Panc1 (cell line): ENCODE measurements at regions not wholly inside any gene's neighbourhood (a gene's known extent, or its start where the extent isn't known, plus 50 kb on each side); places are given as distances from the start of the nearest gene placed in this dataset.

Experiments
- CTCF ChIP-seq: fragments of 450-650 bp; IDR thresholded peaks from 2 replicates; pipeline ENCODE4 v1.5.1; 2017; ENCODE audit warnings: mild to moderate bottlenecking
- POLR2AphosphoS5 ChIP-seq: IDR thresholded peaks from 2 replicates; pipeline ENCODE4 v1.6.1; 2012; ENCODE audit warnings: mild to moderate bottlenecking, low read depth, low read length, moderate library complexity
- REST ChIP-seq, 2 experiments: IDR thresholded peaks; 2 replicates each; pipeline ENCODE4 v1.6.1; 2011 to 2012; ENCODE audit warnings: low read depth in 2 of 2, control low read depth in 1 of 2, low read length in 1 of 2, mild to moderate bottlenecking in 1 of 2, moderate library complexity in 1 of 2; ENCODE audit not compliant: insufficient read depth in 1 of 2
- SIN3A ChIP-seq: IDR thresholded peaks from 2 replicates; pipeline ENCODE4 v1.6.1; 2012; ENCODE audit warnings: low read depth, mild to moderate bottlenecking, low read length, moderate library complexity, borderline replicate concordance; ENCODE audit not compliant: insufficient read depth

GRCh38 chr18:23341383-23341782, 111.7 kb upstream of the RIOK3 start:
- TF ChIP-seq CTCF, result no peak
- TF ChIP-seq REST (IDR thresholded peaks at IDR 0.05; ENCODE audit: insufficient read depth in 1 of 2, low read depth in 2 of 2, low read length in 1 of 2), result no peak
- TF ChIP-seq POLR2AphosphoS5, result no peak
- TF ChIP-seq SIN3A, result no peak
